GM12878 (cell line): ENCODE measurements at regions not wholly inside any gene's neighbourhood (a gene's known extent, or its start where the extent isn't known, plus 50 kb on each side); places are given as distances from the start of the nearest gene placed in this dataset.

Experiments
- ATAC-seq: fragments of 200-7000 bp; cut with Tn5 transposase; 3 replicates; pipeline ENCODE4 v1.9.1; 2020; ENCODE audit warnings: mild to moderate bottlenecking, moderate library complexity
- BruUV-seq: library from RNA; stranded (reverse); fragments of 400-500 nt; replicated peaks from 2 replicates; lab custom pipeline; 2021; lab: Mats Ljungman, UMichigan
- CTCF ChIA-PET: fragments of 300-600 bp; sonication (Branson Sonifier 250); formaldehyde crosslinking; extraction: SDS; loops from one replicate; lab custom pipeline; 2021; ENCODE audit warnings: inconsistent platforms; lab: Yijun Ruan, JAX
- POLR2A ChIA-PET: fragments of 350-600 bp; formaldehyde crosslinking; extraction: SDS; loops from one replicate; lab custom pipeline; 2021; ENCODE audit warnings: inconsistent platforms; lab: Charles Lee
- RAD21 ChIA-PET: fragments of 300-600 bp; sonication (Branson Sonifier 250); formaldehyde crosslinking; loops from one replicate; lab custom pipeline; 2023; ENCODE audit warnings: antibody characterized with exemption; ENCODE audit not compliant: unreplicated experiment; lab: Charles Lee
- SMC1A ChIA-PET: fragments of 300-600 bp; sonication (Branson Sonifier 250); formaldehyde crosslinking; loops from one replicate; lab custom pipeline; 2023; ENCODE audit not compliant: unreplicated experiment, uncharacterized antibody; lab: Charles Lee
- DNase-seq: peaks from one replicate; pipeline ENCODE4 v3.0.0-alpha.2; 2011; ENCODE audit warnings: low read depth, low spot score
- FAIRE-seq: peaks from 3 replicates; lab custom pipeline; 2011; peaks lifted over from hg19 to GRCh38; lab: Jason Lieb, UNC
- H2AFZ ChIP-seq: 2 replicates; pipeline ENCODE4 v1.6.0; 2011; ENCODE audit warnings: low read depth, low read length, control low read depth; ENCODE audit not compliant: control insufficient read depth
- H3K27ac ChIP-seq: 2 replicates; pipeline ENCODE4 v1.5.1; 2011; ENCODE audit warnings: control low read depth; ENCODE audit not compliant: control insufficient read depth, insufficient read depth
- H3K27me3 ChIP-seq, 2 experiments: replicated peaks in 1 of 2; 2 replicates each; pipeline versions ENCODE4 v1.6.0 to v1.6.1; 2011; ENCODE audit warnings: low read length in 1 of 2; ENCODE audit not compliant: control insufficient read depth in 2 of 2, insufficient read depth in 2 of 2
- H3K36me3 ChIP-seq, 2 experiments: 2 replicates each; pipeline ENCODE4 v1.5.1; 2011; ENCODE audit warnings: low read length in 1 of 2; ENCODE audit not compliant: control insufficient read depth in 2 of 2, insufficient read depth in 2 of 2
- H3K4me1 ChIP-seq: 2 replicates; pipeline ENCODE4 v1.6.1; 2011; ENCODE audit warnings: mild to moderate bottlenecking, low read length, moderate library complexity, mixed read lengths; ENCODE audit not compliant: control insufficient read depth, insufficient read depth
- H3K4me2 ChIP-seq: 2 replicates; pipeline ENCODE4 v1.6.0; 2011; ENCODE audit warnings: control low read depth; ENCODE audit not compliant: control insufficient read depth, insufficient read depth
- H3K4me3 ChIP-seq: fragments of 200-600 bp; sonication (generic); 2 replicates; pipeline ENCODE4 v1.5.1; 2016
- H3K79me2 ChIP-seq: 2 replicates; pipeline ENCODE4 v1.6.0; 2011; ENCODE audit warnings: low read length; ENCODE audit not compliant: control insufficient read depth, insufficient read depth
- H3K9ac ChIP-seq: 2 replicates; pipeline ENCODE4 v1.8.0; 2011; ENCODE audit warnings: low read length, control low read depth, mixed read lengths; ENCODE audit not compliant: control insufficient read depth, insufficient read depth
- H3K9me3 ChIP-seq: replicated peaks from 3 replicates; pipeline ENCODE4 v1.5.1; 2011; ENCODE audit warnings: mild to moderate bottlenecking, low read length; ENCODE audit not compliant: control insufficient read depth, insufficient read depth
- H4K20me1 ChIP-seq: 2 replicates; pipeline ENCODE4 v1.6.0; 2011; ENCODE audit not compliant: control insufficient read depth, insufficient read depth
- ATF3 ChIP-seq: IDR thresholded peaks from 2 replicates; pipeline ENCODE4 v1.6.1; 2011; ENCODE audit warnings: low read depth, mild to moderate bottlenecking, low read length, moderate library complexity, borderline replicate concordance; ENCODE audit errors: extremely low read depth
- CHD1 ChIP-seq: IDR thresholded peaks from 2 replicates; pipeline ENCODE4 v1.6.1; 2012; ENCODE audit warnings: low read depth, low read length, improper control_type of control experiment
- FOS ChIP-seq: IDR thresholded peaks from 3 replicates; pipeline ENCODE4 v1.6.1; 2011; ENCODE audit warnings: borderline replicate concordance; ENCODE audit not compliant: insufficient read length; ENCODE audit errors: extremely low read depth
- HDAC6 ChIP-seq: fragments of 200-600 bp; sonication (generic); IDR thresholded peaks from one replicate; pipeline ENCODE4 v1.8.0; 2017; ENCODE audit warnings: antibody characterized with exemption; ENCODE audit not compliant: unreplicated experiment
- IRF5 ChIP-seq: fragments of 450-650 bp; IDR thresholded peaks from 2 replicates; pipeline ENCODE4 v1.6.1; 2017; ENCODE audit warnings: borderline replicate concordance
- LARP7 ChIP-seq: fragments of 450-650 bp; IDR thresholded peaks from 2 replicates; pipeline ENCODE4 v1.6.1; 2017; ENCODE audit warnings: mild to moderate bottlenecking
- PML ChIP-seq: IDR thresholded peaks from 2 replicates; pipeline ENCODE4 v1.6.1; 2012; ENCODE audit warnings: low read length, inconsistent platforms
- SP1 ChIP-seq: IDR thresholded peaks from one replicate; pipeline ENCODE4 v1.6.1; 2011; ENCODE audit warnings: low read depth, low read length
- WGBS: methylation state at CpG from one replicate; pipeline ENCODE4 v1.1.6; 2016; ENCODE audit warnings: low lambda C conversion rate; ENCODE audit not compliant: insufficient replicate concordance, insufficient coverage; ENCODE audit errors: missing lambda C conversion rate; 5-methylcytosine and 5-hydroxymethylcytosine counted together
- in situ Hi-C: fragments of 300-500 bp; cut with MboI; formaldehyde crosslinking; loops from 9 replicates; pipeline ENCODE4 v1.14.3; 2018; ENCODE audit warnings: mixed read lengths
- intact Hi-C: fragments of 100-400 bp; cut with micrococcal nuclease; formaldehyde crosslinking; loops from one replicate; pipeline ENCODE4 v1.14.2; 2022; ENCODE audit not compliant: unreplicated experiment

- Histone ChIP-seq H3K79me2 (no peaks in the 10 kb centered on the region), H2AFZ (no peak overlapping the region), H3K27ac (no peak overlapping the region), H3K9ac (no peak overlapping the region), H3K4me3 (no peak overlapping the region), H3K9me3 (no peaks in the 10 kb centered on the region; the same call in 2 of the 3 replicates), H3K36me3 (no peaks in the 10 kb centered on the region), H3K4me1 (no peaks in the 10 kb centered on the region), H3K27me3 (no peaks in the 10 kb centered on the region), H3K4me2 (no peak overlapping the region), H4K20me1 (no peaks in the 10 kb centered on the region)
- no peak for FAIRE-seq
- TF ChIP-seq CHD1 (no peak), FOS (no peak), PML (no peak), ATF3 (no peak)
- CTCF ChIA-PET, result interaction anchor here (0.7 to 1.5 kb wide), 2 partner anchors 11 to 238 kb away, joined by 3 to 6 read pairs; no protein-coding TSS in a partner anchor
- SMC1A ChIA-PET, result interaction anchor here (0.8 kb wide), 1 partner anchor 24 kb away, joined by 4 read pairs; no protein-coding TSS in a partner anchor
- intact Hi-C loops, result no loop called here
- POLR2A ChIA-PET, result no interaction called here
- ATAC-seq, result no peak
- WGBS, result 69% methylated on average over 3 of the region's 3 CpGs
- in situ Hi-C loops, result no loop called here
- no TSS peak for BruUV-seq
- no peak for DNase-seq
- RAD21 ChIA-PET, result no interaction called here
Measured at GRCh38 chr4:42806303-42806835, 86.1 kb upstream of the GRXCR1 start.

- Histone ChIP-seq H3K4me1 (no peaks in the 10 kb centered on the region), H3K4me3 (no peak overlapping the region), H3K79me2 (no peaks in the 10 kb centered on the region), H2AFZ (no peak overlapping the region), H3K27ac (no peak overlapping the region), H3K4me2 (no peak overlapping the region), H4K20me1 (no peaks in the 10 kb centered on the region), H3K9me3 (no peaks in the 10 kb centered on the region), H3K9ac (no peak overlapping the region), H3K27me3 (no peaks in the 10 kb centered on the region), H3K36me3 (no peaks in the 10 kb centered on the region)
- FAIRE-seq (no peak), ATAC-seq (peak; percentile 33; the same call in 2 of the 3 replicates), DNase-seq (no peak)
- in situ Hi-C loops (no loop called here), intact Hi-C loops (no loop called here)
- WGBS, result 0% methylated on average over 1 of the region's 1 CpG
- TF ChIP-seq LARP7 (no peak), SP1 (no peak), HDAC6 (no peak), IRF5 (no peak)
- ChIA-PET SMC1A (interaction anchor here (1.2 to 1.4 kb wide), 3 partner anchors 9 to 132 kb away, joined by 3 to 4 read pairs (median 3); partner anchors contain the start of gene ATP8A1), RAD21 (no interaction called here), POLR2A (no interaction called here), CTCF (interaction anchor here (0.9 kb wide), 1 partner anchor 220 kb away, joined by 3 read pairs; no protein-coding TSS in a partner anchor)
- BruUV-seq, result no TSS peak
Measured at GRCh38 chr4:42789041-42789567, 103.4 kb upstream of the GRXCR1 start.
